A673 (cell line): ENCODE measurements at regions not wholly inside any gene's neighbourhood (a gene's known extent, or its start where the extent isn't known, plus 50 kb on each side); places are given as distances from the start of the nearest gene placed in this dataset.

Experiments
- EZH2 ChIP-seq: fragments of 200-600 bp; sonication (generic); IDR thresholded peaks from 2 replicates; pipeline ENCODE4 v1.6.1; 2017; ENCODE audit warnings: borderline replicate concordance, low read depth, mild to moderate bottlenecking, mixed read lengths, antibody characterized with exemption, low read length; ENCODE audit not compliant: poor library complexity, severe bottlenecking
- TF ChIP-seq, protein P1 (sequence below): fragments of 300-800, 200-600 bp; sonication (generic); conservative IDR thresholded peaks from 2 replicates; pipeline ENCODE4 v1.5.1; 2017; ENCODE audit warnings: low read depth, mild to moderate bottlenecking, antibody characterized with exemption, low read length, moderate library complexity, mixed read lengths

GRCh38 chrX:9336456-9336855 lies 128.4 kb upstream of the TBL1X start:
- TF ChIP-seq, protein P1, sequence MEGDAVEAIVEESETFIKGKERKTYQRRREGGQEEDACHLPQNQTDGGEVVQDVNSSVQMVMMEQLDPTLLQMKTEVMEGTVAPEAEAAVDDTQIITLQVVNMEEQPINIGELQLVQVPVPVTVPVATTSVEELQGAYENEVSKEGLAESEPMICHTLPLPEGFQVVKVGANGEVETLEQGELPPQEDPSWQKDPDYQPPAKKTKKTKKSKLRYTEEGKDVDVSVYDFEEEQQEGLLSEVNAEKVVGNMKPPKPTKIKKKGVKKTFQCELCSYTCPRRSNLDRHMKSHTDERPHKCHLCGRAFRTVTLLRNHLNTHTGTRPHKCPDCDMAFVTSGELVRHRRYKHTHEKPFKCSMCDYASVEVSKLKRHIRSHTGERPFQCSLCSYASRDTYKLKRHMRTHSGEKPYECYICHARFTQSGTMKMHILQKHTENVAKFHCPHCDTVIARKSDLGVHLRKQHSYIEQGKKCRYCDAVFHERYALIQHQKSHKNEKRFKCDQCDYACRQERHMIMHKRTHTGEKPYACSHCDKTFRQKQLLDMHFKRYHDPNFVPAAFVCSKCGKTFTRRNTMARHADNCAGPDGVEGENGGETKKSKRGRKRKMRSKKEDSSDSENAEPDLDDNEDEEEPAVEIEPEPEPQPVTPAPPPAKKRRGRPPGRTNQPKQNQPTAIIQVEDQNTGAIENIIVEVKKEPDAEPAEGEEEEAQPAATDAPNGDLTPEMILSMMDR = no peak
- TF ChIP-seq EZH2 = no peak
